ENCODE measurements at regions not wholly inside any gene's neighbourhood (a gene's known extent, or its start where the extent isn't known, plus 50 kb on each side); places are given as distances from the start of the nearest gene placed in this dataset.

DNA sequence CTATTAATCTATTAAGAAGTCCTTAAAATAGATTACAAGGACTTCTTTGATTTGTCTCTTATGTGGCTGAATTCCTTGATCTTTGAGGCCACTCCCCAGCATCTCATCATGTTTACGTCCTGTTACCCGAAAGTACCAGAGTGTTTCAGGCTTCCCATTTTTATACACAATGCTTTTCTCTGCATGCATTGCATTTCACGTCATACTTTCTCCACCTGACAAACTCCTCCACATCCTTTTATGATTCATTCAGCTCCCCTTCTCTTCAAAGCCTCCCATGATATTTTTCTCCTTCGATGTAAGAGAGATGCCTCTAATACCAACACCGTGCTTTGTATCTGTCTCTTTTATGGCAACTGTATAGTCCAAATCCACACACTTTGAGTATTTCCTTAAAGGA lies 379.0 kb upstream of the CRIM1 start:
- Histone ChIP-seq H3K4me3 (no peak overlapping the region), H3K4me1 (ENCODE audit: control insufficient read depth in 1 of 2, low read depth in 2 of 2) (no peaks in the 10 kb centered on the region), H3K36me3 (no peaks in the 10 kb centered on the region), H3K27ac (no peak overlapping the region), H3K9me3 (no peaks in the 10 kb centered on the region), H3K27me3 (replicated peaks; ENCODE audit: insufficient read depth) (no peaks in the 10 kb centered on the region)
- no peak for ATAC-seq (ENCODE audit: insufficient number of reproducible peaks, low FRiP score, low read depth)
- TF ChIP-seq, protein P1, sequence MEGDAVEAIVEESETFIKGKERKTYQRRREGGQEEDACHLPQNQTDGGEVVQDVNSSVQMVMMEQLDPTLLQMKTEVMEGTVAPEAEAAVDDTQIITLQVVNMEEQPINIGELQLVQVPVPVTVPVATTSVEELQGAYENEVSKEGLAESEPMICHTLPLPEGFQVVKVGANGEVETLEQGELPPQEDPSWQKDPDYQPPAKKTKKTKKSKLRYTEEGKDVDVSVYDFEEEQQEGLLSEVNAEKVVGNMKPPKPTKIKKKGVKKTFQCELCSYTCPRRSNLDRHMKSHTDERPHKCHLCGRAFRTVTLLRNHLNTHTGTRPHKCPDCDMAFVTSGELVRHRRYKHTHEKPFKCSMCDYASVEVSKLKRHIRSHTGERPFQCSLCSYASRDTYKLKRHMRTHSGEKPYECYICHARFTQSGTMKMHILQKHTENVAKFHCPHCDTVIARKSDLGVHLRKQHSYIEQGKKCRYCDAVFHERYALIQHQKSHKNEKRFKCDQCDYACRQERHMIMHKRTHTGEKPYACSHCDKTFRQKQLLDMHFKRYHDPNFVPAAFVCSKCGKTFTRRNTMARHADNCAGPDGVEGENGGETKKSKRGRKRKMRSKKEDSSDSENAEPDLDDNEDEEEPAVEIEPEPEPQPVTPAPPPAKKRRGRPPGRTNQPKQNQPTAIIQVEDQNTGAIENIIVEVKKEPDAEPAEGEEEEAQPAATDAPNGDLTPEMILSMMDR (IDR thresholded peaks at IDR 0.05), result no peak
- DNase-seq (ENCODE audit: low spot score), result no peak

DNA sequence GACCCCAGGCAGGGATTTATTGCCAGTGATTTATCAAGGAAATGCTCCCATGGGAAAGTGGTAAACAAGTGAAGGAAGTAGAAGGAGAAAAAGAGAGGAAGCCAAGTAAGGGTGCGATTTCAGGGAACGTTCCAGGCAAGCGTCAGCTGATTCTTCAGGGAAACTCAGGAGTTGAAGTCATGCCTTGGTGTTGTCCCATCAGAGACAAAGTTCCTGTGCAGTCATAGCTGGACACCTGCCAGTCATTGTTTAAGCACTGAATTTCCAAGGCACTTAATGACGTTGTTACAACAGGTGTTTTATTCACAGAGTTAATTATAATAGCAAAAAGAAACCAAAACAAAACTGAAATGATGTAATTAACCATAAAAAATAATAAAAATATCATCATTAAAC lies 381.8 kb upstream of the CRIM1 start:
- Histone ChIP-seq H3K36me3 (no peaks in the 10 kb centered on the region), H3K9me3 (no peaks in the 10 kb centered on the region), H3K4me1 (ENCODE audit: control insufficient read depth in 1 of 2, low read depth in 2 of 2) (no peaks in the 10 kb centered on the region), H3K4me3 (no peak overlapping the region), H3K27me3 (replicated peaks; ENCODE audit: insufficient read depth) (no peaks in the 10 kb centered on the region), H3K27ac (no peak overlapping the region)
- no peak for ATAC-seq (ENCODE audit: insufficient number of reproducible peaks, low FRiP score, low read depth)
- no peak for DNase-seq (ENCODE audit: low spot score)
- TF ChIP-seq, protein P1 (IDR thresholded peaks at IDR 0.05), result no peak

DNA sequence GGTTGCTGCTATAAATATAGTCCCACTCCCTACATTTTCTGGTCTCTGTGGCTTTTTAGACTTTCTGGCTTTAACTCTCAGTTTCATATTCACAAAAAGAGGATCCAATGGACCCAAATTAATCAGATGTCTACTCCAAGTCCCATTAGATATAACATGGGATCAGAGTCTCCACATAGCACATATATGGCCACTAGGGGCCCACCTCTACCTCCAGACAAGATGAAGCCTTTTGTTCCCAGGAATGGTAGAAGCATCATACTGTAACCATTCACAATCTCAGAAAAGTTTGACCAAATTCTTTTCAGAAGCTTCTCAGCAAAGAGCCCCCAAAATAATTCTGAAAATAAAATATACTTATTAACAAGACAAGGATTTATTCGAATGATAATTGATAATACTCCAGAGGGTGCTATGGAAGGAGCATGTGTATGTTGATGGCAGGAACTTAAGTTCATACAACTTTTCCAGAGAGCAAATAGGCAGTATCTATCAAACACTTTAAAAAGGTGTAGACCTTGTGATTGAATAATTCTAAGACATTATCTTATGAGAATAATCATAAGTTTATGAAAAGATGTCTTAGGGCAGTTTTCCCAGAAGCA lies 382.3 kb upstream of the CRIM1 start:
- H3K36me3 ChIP-seq, result no peaks in the 10 kb centered on the region
- no peaks in the 10 kb centered on the region for H3K9me3 ChIP-seq
- H3K27ac ChIP-seq, result no peak overlapping the region
- TF ChIP-seq, protein P1 (IDR thresholded peaks at IDR 0.05), result peak; percentile 21
- no peaks in the 10 kb centered on the region for H3K27me3 ChIP-seq (replicated peaks; ENCODE audit: insufficient read depth)
- ATAC-seq (ENCODE audit: insufficient number of reproducible peaks, low FRiP score, low read depth) (no peak), DNase-seq (ENCODE audit: low spot score) (no peak)
- H3K4me3 ChIP-seq, result no peak overlapping the region
- H3K4me1 ChIP-seq (ENCODE audit: control insufficient read depth in 1 of 2, low read depth in 2 of 2), result no peaks in the 10 kb centered on the region

DNA sequence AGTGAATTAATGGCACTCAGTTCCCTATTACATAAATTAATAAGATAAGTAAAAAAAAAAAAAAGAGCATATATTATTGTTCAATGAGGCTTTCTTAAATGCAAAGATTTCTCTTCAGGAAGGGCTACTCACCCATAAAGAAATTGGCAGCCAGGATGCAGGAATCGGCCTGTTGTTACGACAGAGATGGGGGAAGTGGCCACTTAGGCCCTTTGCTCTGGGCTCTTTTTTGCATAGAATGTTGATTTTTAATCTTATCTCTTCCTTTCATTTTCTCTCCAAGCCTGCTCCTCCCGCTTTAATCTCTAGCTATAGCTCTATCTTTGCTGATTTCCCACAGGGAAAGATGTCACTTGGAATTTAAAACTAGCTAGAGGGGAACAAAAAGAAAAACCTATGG lies 391.8 kb upstream of the CRIM1 start:
- no peak for ATAC-seq (ENCODE audit: insufficient number of reproducible peaks, low FRiP score, low read depth)
- Histone ChIP-seq H3K36me3 (no peaks in the 10 kb centered on the region), H3K4me3 (no peak overlapping the region), H3K9me3 (no peaks in the 10 kb centered on the region), H3K27ac (no peak overlapping the region), H3K4me1 (ENCODE audit: control insufficient read depth in 1 of 2, low read depth in 2 of 2) (no peaks in the 10 kb centered on the region), H3K27me3 (replicated peaks; ENCODE audit: insufficient read depth) (no peaks in the 10 kb centered on the region)
- DNase-seq (ENCODE audit: low spot score), result no peak
- TF ChIP-seq, protein P1 (IDR thresholded peaks at IDR 0.05), result no peak

DNA sequence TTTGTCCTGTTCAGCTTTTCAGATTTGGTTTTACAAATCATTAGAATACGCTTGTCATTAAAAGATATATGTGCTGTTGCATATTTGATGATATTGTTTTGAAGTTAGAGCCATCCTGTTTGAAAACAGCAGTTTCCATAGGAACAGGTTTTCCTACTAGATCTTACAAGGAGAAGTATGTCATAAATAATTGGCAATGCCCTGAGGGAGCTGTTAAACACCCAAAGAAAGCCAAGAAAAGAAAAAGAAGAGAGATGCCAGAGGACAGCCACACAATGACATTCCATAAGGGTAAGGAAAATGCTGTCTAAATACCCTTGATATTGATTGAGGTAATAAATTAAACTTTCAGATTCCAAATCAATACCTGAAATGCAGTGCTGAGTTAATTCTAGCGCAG lies 392.2 kb upstream of the CRIM1 start:
- no peak overlapping the region for H3K4me3 ChIP-seq
- H3K9me3 ChIP-seq, result no peaks in the 10 kb centered on the region
- ATAC-seq (ENCODE audit: insufficient number of reproducible peaks, low FRiP score, low read depth), result no peak
- TF ChIP-seq, protein P1 (IDR thresholded peaks at IDR 0.05), result no peak
- no peaks in the 10 kb centered on the region for H3K4me1 ChIP-seq (ENCODE audit: control insufficient read depth in 1 of 2, low read depth in 2 of 2)
- H3K27ac ChIP-seq, result no peak overlapping the region
- no peaks in the 10 kb centered on the region for H3K36me3 ChIP-seq
- no peaks in the 10 kb centered on the region for H3K27me3 ChIP-seq (replicated peaks; ENCODE audit: insufficient read depth)
- no peak for DNase-seq (ENCODE audit: low spot score)
